ENCODE measurements at regions not wholly inside any gene's neighbourhood (a gene's known extent, or its start where the extent isn't known, plus 50 kb on each side); places are given as distances from the start of the nearest gene placed in this dataset.

DNA sequence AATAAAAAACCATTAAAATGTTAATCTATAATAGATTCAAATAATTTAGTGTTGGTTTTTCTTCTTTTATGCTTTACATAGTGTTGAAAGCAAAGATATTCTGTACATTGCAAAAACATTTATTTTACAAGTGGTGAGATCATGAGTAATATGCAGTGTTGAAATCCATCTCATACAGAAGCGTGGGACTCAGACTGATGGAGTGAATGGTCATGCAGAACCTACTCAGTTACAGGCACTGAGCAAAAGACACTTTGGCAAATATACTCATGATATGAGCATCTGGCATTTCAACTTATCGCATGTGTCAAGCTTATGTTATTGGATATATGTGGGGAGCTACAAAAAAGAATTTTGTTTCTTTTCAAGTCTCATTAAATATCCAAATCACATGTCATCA, 620.2 kb upstream of the NETO1 start:
- TF ChIP-seq, protein P1, sequence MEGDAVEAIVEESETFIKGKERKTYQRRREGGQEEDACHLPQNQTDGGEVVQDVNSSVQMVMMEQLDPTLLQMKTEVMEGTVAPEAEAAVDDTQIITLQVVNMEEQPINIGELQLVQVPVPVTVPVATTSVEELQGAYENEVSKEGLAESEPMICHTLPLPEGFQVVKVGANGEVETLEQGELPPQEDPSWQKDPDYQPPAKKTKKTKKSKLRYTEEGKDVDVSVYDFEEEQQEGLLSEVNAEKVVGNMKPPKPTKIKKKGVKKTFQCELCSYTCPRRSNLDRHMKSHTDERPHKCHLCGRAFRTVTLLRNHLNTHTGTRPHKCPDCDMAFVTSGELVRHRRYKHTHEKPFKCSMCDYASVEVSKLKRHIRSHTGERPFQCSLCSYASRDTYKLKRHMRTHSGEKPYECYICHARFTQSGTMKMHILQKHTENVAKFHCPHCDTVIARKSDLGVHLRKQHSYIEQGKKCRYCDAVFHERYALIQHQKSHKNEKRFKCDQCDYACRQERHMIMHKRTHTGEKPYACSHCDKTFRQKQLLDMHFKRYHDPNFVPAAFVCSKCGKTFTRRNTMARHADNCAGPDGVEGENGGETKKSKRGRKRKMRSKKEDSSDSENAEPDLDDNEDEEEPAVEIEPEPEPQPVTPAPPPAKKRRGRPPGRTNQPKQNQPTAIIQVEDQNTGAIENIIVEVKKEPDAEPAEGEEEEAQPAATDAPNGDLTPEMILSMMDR (conservative IDR thresholded peaks at IDR 0.05; ENCODE audit: low read depth, low read length): no peak
- no peak for TF ChIP-seq EZH2 (IDR thresholded peaks at IDR 0.05; ENCODE audit: borderline replicate concordance, low read depth, low read length, poor library complexity, severe bottlenecking)

All from A673 (cell line).